GM06990 (cell line): ENCODE measurements at regions not wholly inside any gene's neighbourhood (a gene's known extent, or its start where the extent isn't known, plus 50 kb on each side); places are given as distances from the start of the nearest gene placed in this dataset.

ENCODE experiments used
- DNase-seq: peaks from one replicate; pipeline ENCODE4 v3.0.0-alpha.2; 2011; ENCODE audit not compliant: insufficient read length; ENCODE audit errors: extremely low read depth
- H3K27me3 ChIP-seq: replicated peaks from 2 replicates; pipeline ENCODE4 v1.6.0; 2011; ENCODE audit warnings: low read length; ENCODE audit not compliant: control insufficient read depth, insufficient read depth
- H3K36me3 ChIP-seq: 2 replicates; pipeline ENCODE4 v1.5.1; 2011; ENCODE audit warnings: low read length; ENCODE audit not compliant: control insufficient read depth, insufficient read depth
- H3K4me3 ChIP-seq: replicated peaks from 2 replicates; pipeline ENCODE4 v1.5.1; 2011; ENCODE audit warnings: low read depth, mild to moderate bottlenecking, control low read depth, low read length
- CTCF ChIP-seq: IDR thresholded peaks from 2 replicates; pipeline ENCODE4 v1.5.1; 2011; ENCODE audit warnings: low read length, control low read depth, mild to moderate bottlenecking, inconsistent platforms; ENCODE audit not compliant: insufficient read depth, poor library complexity, severe bottlenecking

GRCh38 chr20:24897974-24898373 is 51.1 kb upstream of the CST7 start:
- no peak for DNase-seq
- Histone ChIP-seq H3K27me3 (no peaks in the 10 kb centered on the region), H3K36me3 (no peaks in the 10 kb centered on the region), H3K4me3 (no peak overlapping the region)
- TF ChIP-seq CTCF = no peak

GRCh38 chr20:24899153-24899552 is 49.9 kb upstream of the CST7 start:
- no peak for DNase-seq
- H3K36me3 ChIP-seq = no peaks in the 10 kb centered on the region
- no peaks in the 10 kb centered on the region for H3K27me3 ChIP-seq
- H3K4me3 ChIP-seq = no peak overlapping the region
- TF ChIP-seq CTCF = no peak
